K562 (cell line): ENCODE measurements at regions not wholly inside any gene's neighbourhood (a gene's known extent, or its start where the extent isn't known, plus 50 kb on each side); places are given as distances from the start of the nearest gene placed in this dataset.

Experiments used
- ATAC-seq: fragments of 200-7000 bp; cut with Tn5 transposase; 3 replicates; pipeline ENCODE4 v1.9.1; 2020; ENCODE audit warnings: moderate library complexity
- BruUV-seq: library from RNA; stranded (reverse); fragments of 400-500 nt; replicated peaks from 2 replicates; lab custom pipeline; 2021; lab: Mats Ljungman, UMichigan
- CTCF ChIA-PET: fragments of 300-600 bp; formaldehyde crosslinking; extraction: SDS; loops from one replicate; lab custom pipeline; 2021; ENCODE audit warnings: low intra/inter-chr PET ratio; lab: Yijun Ruan, JAX
- POLR2A ChIA-PET: fragments of 300-600, 350-650 bp; sonication (Branson Sonifier 250); formaldehyde crosslinking; extraction: SDS; loops from one replicate; lab custom pipeline; 2021; ENCODE audit warnings: antibody characterized with exemption, inconsistent platforms; lab: Yijun Ruan, JAX
- DNase-seq, 4 experiments: peaks; one replicate each; pipeline versions ENCODE4 v3.0.0 to v3.0.0-alpha.2; 2011 to 2018; ENCODE audit warnings: low spot score in 3 of 4, mixed read lengths in 3 of 4; ENCODE audit errors: extremely low read depth in 1 of 4
- FAIRE-seq: peaks from 2 replicates; lab custom pipeline; 2011; peaks lifted over from hg19 to GRCh38; lab: Jason Lieb, UNC
- H2AFZ ChIP-seq: 2 replicates; pipeline ENCODE4 v1.6.0; 2011; ENCODE audit warnings: low read depth, low read length, control low read depth, inconsistent platforms
- H3K27ac ChIP-seq: fragments of 200-600 bp; 3 replicates; pipeline ENCODE4 v1.8.0; 2011; ENCODE audit warnings: low read depth, mild to moderate bottlenecking, control low read depth, inconsistent platforms, low read length, moderate library complexity, mixed read lengths; ENCODE audit errors: extremely low read depth
- H3K27me3 ChIP-seq, 2 experiments: fragments of 300-600 bp in 1 of 2; 2 replicates in 1 of 2; 3 replicates in 1 of 2; pipeline versions ENCODE4 v1.6.0 to v1.8.0; 2011; ENCODE audit warnings: inconsistent platforms in 2 of 2, low read length in 2 of 2, mild to moderate bottlenecking in 1 of 2, mixed read lengths in 1 of 2, moderate library complexity in 1 of 2; ENCODE audit not compliant: control insufficient read depth in 2 of 2, insufficient read depth in 2 of 2
- H3K36me3 ChIP-seq: fragments of 300-600 bp; 3 replicates; pipeline ENCODE4 v1.8.0; 2011; ENCODE audit warnings: mild to moderate bottlenecking, low read length, inconsistent platforms; ENCODE audit not compliant: control insufficient read depth, insufficient read depth
- H3K4me1 ChIP-seq, 2 experiments: fragments of 200-600 bp in 1 of 2; replicated peaks in 1 of 2; 2 replicates in 1 of 2; 3 replicates in 1 of 2; pipeline versions ENCODE4 v1.5.1 to v1.8.0; 2011; ENCODE audit warnings: inconsistent platforms in 2 of 2, low read length in 2 of 2, mild to moderate bottlenecking in 1 of 2, mixed read lengths in 1 of 2, moderate library complexity in 1 of 2; ENCODE audit not compliant: control insufficient read depth in 2 of 2, insufficient read depth in 2 of 2
- H3K4me2 ChIP-seq: 2 replicates; pipeline ENCODE4 v1.6.1; 2011; ENCODE audit warnings: low read length, control low read depth, inconsistent platforms, mixed read lengths; ENCODE audit not compliant: insufficient read depth
- H3K4me3 ChIP-seq: fragments of 200-600 bp; sonication (generic), shearing (Covaris generic); 2 replicates; pipeline ENCODE4 v1.5.1; 2016; ENCODE audit warnings: control low read depth, inconsistent platforms
- H3K79me2 ChIP-seq: fragments of 200-600 bp; 3 replicates; pipeline ENCODE4 v1.8.0; 2011; ENCODE audit warnings: low read length, inconsistent platforms; ENCODE audit not compliant: control insufficient read depth, insufficient read depth
- H3K9ac ChIP-seq, 2 experiments: 2 replicates each; pipeline versions ENCODE4 v1.6.0 to v1.6.1; 2011; ENCODE audit warnings: low read depth in 2 of 2, low read length in 2 of 2, control low read depth in 1 of 2, inconsistent platforms in 1 of 2, mild to moderate bottlenecking in 1 of 2, mixed read lengths in 1 of 2; ENCODE audit not compliant: insufficient read depth in 1 of 2
- H3K9me1 ChIP-seq: one replicate; pipeline ENCODE4 v1.6.0; 2011; ENCODE audit warnings: inconsistent platforms, mild to moderate bottlenecking, low read length, moderate library complexity; ENCODE audit not compliant: control insufficient read depth, insufficient read depth
- H3K9me3 ChIP-seq: replicated peaks from 2 replicates; pipeline ENCODE4 v1.5.1; 2011; ENCODE audit warnings: low read depth, low read length, inconsistent platforms; ENCODE audit not compliant: control insufficient read depth, insufficient read depth
- H4K20me1 ChIP-seq: replicated peaks from 2 replicates; pipeline ENCODE4 v1.6.1; 2011; ENCODE audit warnings: low read length, inconsistent platforms, mixed read lengths; ENCODE audit not compliant: control insufficient read depth, insufficient read depth
- ARHGAP35 ChIP-seq: fragments of 450-650 bp; IDR thresholded peaks from 2 replicates; pipeline ENCODE4 v1.6.1; 2018; ENCODE audit not compliant: partially characterized antibody
- COPS2 ChIP-seq: fragments of 450-650 bp; conservative IDR thresholded peaks from 2 replicates; pipeline ENCODE4 v1.6.1; 2016; ENCODE audit warnings: mild to moderate bottlenecking, moderate library complexity
- FOXJ3 ChIP-seq: sonication (generic); formaldehyde crosslinking; IDR thresholded peaks from 2 replicates; pipeline ENCODE4 v1.4.0; 2020; ENCODE audit warnings: mild to moderate bottlenecking, missing genetic modification reagents
- GABPB1 ChIP-seq: sonication (generic); formaldehyde crosslinking; IDR thresholded peaks from 2 replicates; pipeline ENCODE4 v1.8.0; 2022; ENCODE audit warnings: mild to moderate bottlenecking, missing genetic modification reagents
- GATAD2A ChIP-seq: fragments of 450-650 bp; IDR thresholded peaks from 2 replicates; pipeline ENCODE4 v1.6.1; 2017
- HDAC3 ChIP-seq: fragments of 450-650 bp; IDR thresholded peaks from 2 replicates; pipeline ENCODE4 v1.6.1; 2018; ENCODE audit warnings: borderline replicate concordance, mild to moderate bottlenecking, moderate library complexity; ENCODE audit not compliant: partially characterized antibody
- MYBL2 ChIP-seq, 2 experiments: fragments of 450-650 bp in 1 of 2; sonication (generic) in 1 of 2; formaldehyde crosslinking in 1 of 2; IDR thresholded peaks; 2 replicates each; pipeline versions ENCODE4 v1.6.1 to v1.8.1; 2017 to 2022; ENCODE audit warnings: borderline replicate concordance in 1 of 2, inconsistent platforms in 1 of 2, low read depth in 1 of 2, mild to moderate bottlenecking in 1 of 2, missing genetic modification reagents in 1 of 2, moderate library complexity in 1 of 2
- TEAD1 ChIP-seq, 2 experiments: fragments of 450-650 bp in 1 of 2; sonication (generic) in 1 of 2; formaldehyde crosslinking; IDR thresholded peaks; 2 replicates each; pipeline versions ENCODE4 v1.4.0 to v1.8.0; 2020 to 2022; ENCODE audit warnings: mild to moderate bottlenecking in 2 of 2, missing genetic modification reagents in 1 of 2
- TSC22D4 ChIP-seq: fragments of 450-650 bp; IDR thresholded peaks from 2 replicates; pipeline ENCODE4 v1.6.1; 2016; ENCODE audit warnings: missing genetic modification characterization, missing biosample characterization, control low read depth
- WHSC1 ChIP-seq: IDR thresholded peaks from one replicate; pipeline ENCODE4 v1.6.1; 2012; ENCODE audit warnings: low read length, control low read depth, inconsistent platforms
- ZC3H4 ChIP-seq: sonication (generic); formaldehyde crosslinking; IDR thresholded peaks from 2 replicates; pipeline ENCODE4 v1.9.0; 2021; ENCODE audit warnings: missing genetic modification reagents, borderline replicate concordance
- WGBS: fragments of 100-300 bp; shearing (Covaris generic); methylation state at CpG from one replicate; pipeline ENCODE4 v1.1.6; 2016; ENCODE audit warnings: low coverage, mixed read lengths; ENCODE audit not compliant: insufficient coverage; ENCODE audit errors: missing lambda C conversion rate; 5-methylcytosine and 5-hydroxymethylcytosine counted together
- in situ Hi-C: fragments of 300-500 bp; cut with MboI; formaldehyde crosslinking; loops from 4 replicates; pipeline ENCODE4 v1.15.0; 2018; ENCODE audit warnings: inconsistent platforms, mixed read lengths
- intact Hi-C: fragments of 100-400 bp; cut with micrococcal nuclease; formaldehyde crosslinking; loops from 2 replicates; pipeline ENCODE4 v1.14.2; 2022
- TF ChIP-seq, protein P1 (sequence below): fragments of 200-800 bp; sonication (Bioruptor generic); IDR thresholded peaks from 2 replicates; pipeline ENCODE4 v1.6.1; 2017; ENCODE audit warnings: missing genetic modification characterization, missing compliant biosample characterization
- TF ChIP-seq, protein P2 (sequence below): fragments of 450-650 bp; formaldehyde crosslinking; IDR thresholded peaks from 2 replicates; pipeline ENCODE4 v1.4.0; 2020; ENCODE audit warnings: mild to moderate bottlenecking

DNA sequence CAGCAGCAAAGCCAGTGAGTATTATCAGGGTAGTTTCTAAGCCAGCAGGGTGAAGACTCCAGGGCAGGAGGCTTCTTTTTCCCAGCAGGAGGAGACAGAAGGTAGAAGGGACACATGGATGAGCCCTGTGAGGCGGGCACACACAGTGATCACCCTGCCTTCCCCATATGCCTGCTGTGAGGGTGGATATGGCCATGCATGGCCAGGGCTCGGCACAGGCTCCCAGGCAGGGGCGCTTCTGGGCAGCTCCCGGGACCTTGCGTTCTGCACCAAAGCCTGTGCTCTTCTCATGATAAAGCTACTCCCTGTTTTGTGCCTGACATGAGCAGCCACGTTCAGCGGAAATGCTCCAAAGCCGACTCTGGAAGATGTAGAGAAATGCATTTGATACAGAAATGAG lies 807.2 kb downstream of the TYW1 start (continued):
- TF ChIP-seq WHSC1 (no peak), COPS2 (no peak), GABPB1 (CRISPR knock-in tag) (no peak), ZC3H4 (CRISPR knock-in tag) (no peak), MYBL2 (IDR thresholded peaks at IDR 0.05; ENCODE audit: low read depth) (no peak), MYBL2 (CRISPR knock-in tag; IDR thresholded peaks at IDR 0.05; ENCODE audit: borderline replicate concordance) (no peak), TSC22D4 (tag) (no peak), HDAC3 (no peak)
- TF ChIP-seq, protein P1, sequence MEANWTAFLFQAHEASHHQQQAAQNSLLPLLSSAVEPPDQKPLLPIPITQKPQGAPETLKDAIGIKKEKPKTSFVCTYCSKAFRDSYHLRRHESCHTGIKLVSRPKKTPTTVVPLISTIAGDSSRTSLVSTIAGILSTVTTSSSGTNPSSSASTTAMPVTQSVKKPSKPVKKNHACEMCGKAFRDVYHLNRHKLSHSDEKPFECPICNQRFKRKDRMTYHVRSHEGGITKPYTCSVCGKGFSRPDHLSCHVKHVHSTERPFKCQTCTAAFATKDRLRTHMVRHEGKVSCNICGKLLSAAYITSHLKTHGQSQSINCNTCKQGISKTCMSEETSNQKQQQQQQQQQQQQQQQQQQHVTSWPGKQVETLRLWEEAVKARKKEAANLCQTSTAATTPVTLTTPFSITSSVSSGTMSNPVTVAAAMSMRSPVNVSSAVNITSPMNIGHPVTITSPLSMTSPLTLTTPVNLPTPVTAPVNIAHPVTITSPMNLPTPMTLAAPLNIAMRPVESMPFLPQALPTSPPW (CRISPR knock-in tag), result no peak

DNA sequence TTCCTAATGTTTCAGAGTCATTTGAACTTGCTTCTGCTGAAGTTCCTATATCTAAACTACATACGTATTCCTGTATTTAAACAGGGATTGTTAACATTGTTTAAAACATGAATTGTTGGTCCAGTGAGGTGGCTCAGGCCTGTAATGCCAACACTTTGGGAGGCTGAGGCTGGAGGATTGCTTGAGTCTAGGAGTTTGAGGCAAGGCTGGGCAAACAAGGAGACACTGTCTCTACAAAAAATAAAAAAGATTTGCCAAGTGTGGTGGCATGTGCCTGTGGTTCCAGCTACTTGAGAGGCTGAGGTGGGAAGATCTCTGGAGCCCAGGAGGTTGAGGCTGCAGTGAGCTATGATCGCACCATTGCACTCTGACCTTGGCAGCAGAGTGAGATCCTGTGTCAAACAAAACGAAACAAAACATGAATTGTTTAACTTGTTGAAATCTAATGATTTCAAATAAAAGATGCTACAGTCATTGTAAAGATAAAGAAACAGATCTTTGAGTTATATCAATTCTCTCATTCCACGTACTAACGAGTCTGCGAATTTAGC lies 809.4 kb downstream of the TYW1 start:
- Histone ChIP-seq H4K20me1 (no peaks in the 10 kb centered on the region), H3K9me1 (no peaks in the 10 kb centered on the region), H2AFZ (no peak overlapping the region), H3K9ac (no peak overlapping the region), H3K4me2 (no peak overlapping the region), H3K79me2 (no peaks in the 10 kb centered on the region), H3K27ac (no peak overlapping the region), H3K27me3 (peaks cover 0 to 18% of the 10 kb centered on the region in 2 experiments; a peak in 3 of 5 replicates), H3K9me3 (no peaks in the 10 kb centered on the region), H3K4me1 (no peaks in the 10 kb centered on the region), H3K4me3 (no peak overlapping the region), H3K36me3 (no peaks in the 10 kb centered on the region)
- ATAC-seq (no peak), DNase-seq (no peak), FAIRE-seq (no peak)
- TF ChIP-seq ARHGAP35, result no peak
- TF ChIP-seq, protein P2, sequence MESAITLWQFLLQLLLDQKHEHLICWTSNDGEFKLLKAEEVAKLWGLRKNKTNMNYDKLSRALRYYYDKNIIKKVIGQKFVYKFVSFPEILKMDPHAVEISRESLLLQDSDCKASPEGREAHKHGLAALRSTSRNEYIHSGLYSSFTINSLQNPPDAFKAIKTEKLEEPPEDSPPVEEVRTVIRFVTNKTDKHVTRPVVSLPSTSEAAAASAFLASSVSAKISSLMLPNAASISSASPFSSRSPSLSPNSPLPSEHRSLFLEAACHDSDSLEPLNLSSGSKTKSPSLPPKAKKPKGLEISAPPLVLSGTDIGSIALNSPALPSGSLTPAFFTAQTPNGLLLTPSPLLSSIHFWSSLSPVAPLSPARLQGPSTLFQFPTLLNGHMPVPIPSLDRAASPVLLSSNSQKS (CRISPR knock-in tag), result no peak
- no peak for TF ChIP-seq GATAD2A
- no peak for TF ChIP-seq FOXJ3 (CRISPR knock-in tag)
- no peak for TF ChIP-seq TEAD1 (CRISPR knock-in tag; IDR thresholded peaks at IDR 0.05)
- intact Hi-C loops, result no loop called here
- in situ Hi-C loops, result no loop called here
- 0% methylated on average over 6 of the region's 6 CpGs for WGBS
- no TSS peak for BruUV-seq
- ChIA-PET CTCF (no interaction called here), POLR2A (no interaction called here)
